Sigmoid colon (tissue), 6 donors: ENCODE measurements at regions not wholly inside any gene's neighbourhood (a gene's known extent, or its start where the extent isn't known, plus 50 kb on each side); places are given as distances from the start of the nearest gene placed in this dataset.

ENCODE experiments used
- DNase-seq: peaks from one replicate; pipeline ENCODE4 v3.0.0-alpha.2; 2019
- H3K27ac ChIP-seq, 4 donors: fragments of 200-600 bp; sonication (generic); one replicate each; pipeline ENCODE4 v1.5.1; 2016 to 2019; ENCODE audit warnings: mild to moderate bottlenecking in 1 of 4
- H3K27me3 ChIP-seq, 3 donors: fragments of 200-600 bp; sonication (generic); one replicate each; pipeline ENCODE4 v1.5.1; 2019; ENCODE audit warnings: mild to moderate bottlenecking in 1 of 3
- H3K36me3 ChIP-seq, 4 donors: fragments of 200-600 bp; sonication (generic); one replicate each; pipeline ENCODE4 v1.5.1; 2016 to 2019
- H3K4me1 ChIP-seq, 4 donors: fragments of 200-600 bp; sonication (generic); one replicate each; pipeline ENCODE4 v1.5.1; 2017 to 2019
- H3K4me3 ChIP-seq, 4 donors: fragments of 200-600 bp; sonication (generic); one replicate each; pipeline ENCODE4 v1.5.1; 2017 to 2019; ENCODE audit warnings: mild to moderate bottlenecking in 2 of 4, moderate library complexity in 1 of 4
- H3K9me3 ChIP-seq, 4 donors: fragments of 200-600 bp in 3 of 4; sonication (generic) in 3 of 4; one replicate each; pipeline versions ENCODE4 v1.5.1 to v1.6.1; 2013 to 2019
- CTCF ChIP-seq, 4 experiments: fragments of 450-650 bp in 3 of 4; fragments of 200-600 bp in 1 of 4; IDR thresholded peaks; one replicate each; pipeline ENCODE4 v1.5.1; 2016 to 2019; ENCODE audit warnings: antibody characterized with exemption in 4 of 4, mild to moderate bottlenecking in 3 of 4, moderate library complexity in 2 of 4
- EP300 ChIP-seq, 4 donors: sonication (generic); formaldehyde crosslinking; IDR thresholded peaks; one replicate each; pipeline ENCODE4 v1.6.1; 2017; ENCODE audit warnings: antibody characterized with exemption in 4 of 4
- POLR2A ChIP-seq, 2 donors: fragments of 450-650 bp; IDR thresholded peaks; one replicate each; pipeline ENCODE4 v1.6.1; 2016; ENCODE audit warnings: antibody characterized with exemption in 2 of 2, mild to moderate bottlenecking in 2 of 2, moderate library complexity in 2 of 2
- POLR2AphosphoS5 ChIP-seq, 4 donors: sonication (generic); formaldehyde crosslinking; IDR thresholded peaks; one replicate each; pipeline ENCODE4 v1.6.1; 2017; ENCODE audit warnings: antibody characterized with exemption in 4 of 4
- WGBS, 2 donors: extraction: QIAGEN DNeasy Blood & Tissue Kit; methylation state at CpG; one replicate each; pipeline ENCODE4 v1.1.7; 2013; 5-methylcytosine and 5-hydroxymethylcytosine counted together
- intact Hi-C: fragments of 100-400 bp; cut with DNase I; formaldehyde crosslinking; loops from one replicate; pipeline ENCODE4 v1.15.1; 2023
- donor health status: healthy with polysubstance abuse.
- donor health status: healthy.

DNA sequence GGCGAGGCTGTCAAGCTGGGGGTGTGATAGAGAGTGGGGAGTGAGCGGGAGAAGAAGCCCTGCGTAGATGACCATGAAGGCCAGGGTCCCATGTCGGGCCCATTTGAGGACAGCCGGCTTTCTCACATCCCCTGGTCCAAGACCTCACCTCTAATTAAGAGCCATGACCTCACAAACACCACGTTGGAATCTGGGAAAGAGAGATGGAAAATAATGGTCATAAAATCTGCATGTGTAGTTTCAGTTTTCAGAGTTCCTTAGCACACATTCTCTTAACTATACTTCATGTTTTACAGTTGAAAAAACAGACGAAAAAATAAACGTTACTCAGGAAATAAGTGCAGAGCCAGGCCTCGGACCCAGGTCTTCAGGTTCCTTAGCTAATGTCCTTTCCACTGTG is 244.8 kb upstream of the SIX2 start:
- Histone ChIP-seq H3K27ac (no peak overlapping the region), H3K36me3 (no peaks in the 10 kb centered on the region), H3K4me3 (no peak overlapping the region), H3K9me3 (no peaks in the 10 kb centered on the region), H3K4me1 (no peaks in the 10 kb centered on the region), H3K27me3 (no peaks in the 10 kb centered on the region)
- no peak for TF ChIP-seq EP300 (IDR thresholded peaks at IDR 0.05)
- TF ChIP-seq CTCF (IDR thresholded peaks at IDR 0.05), result no peak
- no peak for TF ChIP-seq POLR2A (IDR thresholded peaks at IDR 0.05)
- no peak for DNase-seq
- intact Hi-C loops, result no loop called here
- 74 to 80% methylated on average over 9 of the region's 9 CpGs for WGBS, 2 donors

DNA sequence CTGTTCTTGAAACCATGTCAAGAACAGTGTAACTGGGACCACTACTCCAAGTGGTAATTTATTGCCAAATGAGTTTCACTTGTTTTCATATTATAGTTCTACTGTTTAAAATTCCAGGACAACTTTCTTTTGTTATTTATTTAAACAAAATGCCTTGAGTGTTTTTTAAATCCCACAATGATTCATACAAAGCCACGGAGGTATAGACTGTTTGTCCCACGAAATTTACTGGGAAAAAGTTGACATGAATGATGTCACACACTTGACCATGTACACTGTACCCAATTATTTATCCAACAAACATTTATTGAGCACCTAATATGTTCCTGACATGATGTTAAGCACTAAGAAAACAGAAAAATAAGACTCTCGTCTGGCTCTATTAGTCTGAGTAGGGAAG is 243.9 kb upstream of the SIX2 start:
- H3K27ac ChIP-seq, result no peak overlapping the region
- no peak overlapping the region for H3K4me3 ChIP-seq
- intact Hi-C loops, result no loop called here
- no peaks in the 10 kb centered on the region for H3K9me3 ChIP-seq
- no peaks in the 10 kb centered on the region for H3K4me1 ChIP-seq
- H3K36me3 ChIP-seq, result no peaks in the 10 kb centered on the region
- no peak for DNase-seq
- H3K27me3 ChIP-seq, result no peaks in the 10 kb centered on the region
- 76 to 78% methylated on average over 3 of the region's 3 CpGs for WGBS, 2 donors
- TF ChIP-seq EP300 (IDR thresholded peaks at IDR 0.05) (no peak), POLR2AphosphoS5 (IDR thresholded peaks at IDR 0.05) (no peak), POLR2A (IDR thresholded peaks at IDR 0.05) (no peak), CTCF (IDR thresholded peaks at IDR 0.05) (no peak)

DNA sequence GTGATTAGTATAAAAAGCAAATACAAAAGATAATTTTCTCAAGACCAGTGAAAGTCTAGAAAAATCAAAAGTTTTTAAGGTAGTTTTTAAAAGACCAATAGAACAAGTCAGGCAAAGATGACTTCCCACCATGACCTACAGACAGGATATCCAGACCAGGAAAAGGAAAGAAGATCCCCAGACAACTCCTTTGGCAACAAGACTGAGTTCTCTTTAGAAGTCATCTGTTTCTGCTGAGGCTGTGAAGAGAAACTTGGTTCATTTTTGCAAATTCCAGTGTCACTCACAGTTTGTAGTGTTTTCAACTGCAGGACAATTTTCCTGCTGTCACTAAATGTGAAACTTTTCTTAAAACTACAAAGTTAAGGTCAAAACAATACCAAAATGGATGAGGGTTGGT is 240.9 kb upstream of the SIX2 start:
- H3K9me3 ChIP-seq, result no peaks in the 10 kb centered on the region
- no peak for TF ChIP-seq POLR2AphosphoS5 (IDR thresholded peaks at IDR 0.05)
- intact Hi-C loops, result no loop called here

GRCh38 chr2:45248214-45248613 is 239.0 kb upstream of the SIX2 start:
- Histone ChIP-seq H3K27ac (no peak overlapping the region), H3K4me3 (no peak overlapping the region), H3K9me3 (no peaks in the 10 kb centered on the region), H3K4me1 (no peaks in the 10 kb centered on the region), H3K36me3 (no peaks in the 10 kb centered on the region), H3K27me3 (no peaks in the 10 kb centered on the region)
- no peak for DNase-seq
- TF ChIP-seq POLR2AphosphoS5 (IDR thresholded peaks at IDR 0.05) (no peak), EP300 (IDR thresholded peaks at IDR 0.05) (no peak), CTCF (IDR thresholded peaks at IDR 0.05) (no peak), POLR2A (IDR thresholded peaks at IDR 0.05) (no peak)
- intact Hi-C loops, result no loop called here
- WGBS, 2 donors, result 67 to 71% methylated on average over 4 of the region's 4 CpGs

More for the DNA sequence above, 240.9 kb upstream of the SIX2 start:
- H3K36me3 ChIP-seq, result no peaks in the 10 kb centered on the region
- no peak overlapping the region for H3K27ac ChIP-seq
- H3K4me1 ChIP-seq, result no peaks in the 10 kb centered on the region
- DNase-seq, result no peak
- no peak overlapping the region for H3K4me3 ChIP-seq
- no peaks in the 10 kb centered on the region for H3K27me3 ChIP-seq

GRCh38 chr2:45244928-45245327 is 235.7 kb upstream of the SIX2 start:
- TF ChIP-seq CTCF (IDR thresholded peaks at IDR 0.05), result no peak
- TF ChIP-seq POLR2AphosphoS5 (IDR thresholded peaks at IDR 0.05), result no peak
- TF ChIP-seq POLR2A (IDR thresholded peaks at IDR 0.05), result no peak
- TF ChIP-seq EP300 (IDR thresholded peaks at IDR 0.05), result no peak
- H3K27me3 ChIP-seq, result no peaks in the 10 kb centered on the region
- no peak for DNase-seq
- H3K4me1 ChIP-seq, result peaks cover 0 to 20% (median 12%) of the 10 kb centered on the region in 4 donors
- intact Hi-C loops, result no loop called here
- 76 to 84% methylated on average over 2 of the region's 2 CpGs for WGBS, 2 donors
- no peak overlapping the region for H3K27ac ChIP-seq
- H3K4me3 ChIP-seq, result no peak overlapping the region
- H3K36me3 ChIP-seq, result no peaks in the 10 kb centered on the region
- no peaks in the 10 kb centered on the region for H3K9me3 ChIP-seq
